HG03432 (cell line): ENCODE measurements at regions not wholly inside any gene's neighbourhood (a gene's known extent, or its start where the extent isn't known, plus 50 kb on each side); places are given as distances from the start of the nearest gene placed in this dataset.

Source experiments
- ATAC-seq: cut with Tn5 transposase; IDR thresholded peaks from one replicate; pipeline ENCODE4 v1.9.1; 2021; ENCODE audit warnings: mild to moderate bottlenecking, moderate library complexity; ENCODE audit not compliant: unreplicated experiment

GRCh38 chr3:168909260-168909659 is 754.3 kb downstream of the MECOM start:
- ATAC-seq, result no peak

GRCh38 chr3:168895419-168895818 is 768.1 kb downstream of the MECOM start:
- no peak for ATAC-seq

GRCh38 chr3:168894214-168894613 is 769.3 kb downstream of the MECOM start:
- ATAC-seq, result no peak

- no peak for ATAC-seq
Observed at GRCh38 chr3:168889666-168890065, 773.8 kb downstream of the MECOM start.

GRCh38 chr3:168888781-168889180 is 774.7 kb downstream of the MECOM start:
- no peak for ATAC-seq

- no peak for ATAC-seq
Observed at GRCh38 chr3:168885028-168885427, 778.5 kb downstream of the MECOM start.

GRCh38 chr3:168884353-168884903 is 779.1 kb downstream of the MECOM start:
- ATAC-seq, result no peak

- ATAC-seq, result no peak
Observed at GRCh38 chr3:168883145-168883544, 780.4 kb downstream of the MECOM start.

- no peak for ATAC-seq
Observed at GRCh38 chr3:168881804-168882203, 781.7 kb downstream of the MECOM start.

GRCh38 chr3:168878655-168879054 is 782.9 kb upstream of the GOLIM4 start:
- peak; percentile 39 for ATAC-seq

- ATAC-seq, result no peak
Observed at GRCh38 chr3:168877899-168878298, 782.2 kb upstream of the GOLIM4 start.

- no peak for ATAC-seq
Observed at GRCh38 chr3:168876346-168877035, 780.8 kb upstream of the GOLIM4 start.

- no peak for ATAC-seq
Observed at GRCh38 chr3:168872826-168873225, 777.1 kb upstream of the GOLIM4 start.

GRCh38 chr3:168870892-168871291 is 775.2 kb upstream of the GOLIM4 start:
- no peak for ATAC-seq

GRCh38 chr3:168865022-168865551 is 769.4 kb upstream of the GOLIM4 start:
- ATAC-seq, result no peak

GRCh38 chr3:168864107-168865021 is 768.6 kb upstream of the GOLIM4 start:
- ATAC-seq, result no peak

- ATAC-seq, result no peak
Observed at GRCh38 chr3:168863561-168863960, 767.8 kb upstream of the GOLIM4 start.

GRCh38 chr3:168862466-168862865 is 766.7 kb upstream of the GOLIM4 start:
- ATAC-seq, result no peak

- ATAC-seq, result no peak
Observed at GRCh38 chr3:168860592-168860991, 764.9 kb upstream of the GOLIM4 start.

- ATAC-seq, result no peak
Observed at GRCh38 chr3:168860028-168860427, 764.3 kb upstream of the GOLIM4 start.

GRCh38 chr3:168859574-168859973 is 763.9 kb upstream of the GOLIM4 start:
- ATAC-seq, result no peak

- no peak for ATAC-seq
Observed at GRCh38 chr3:168859143-168859542, 763.4 kb upstream of the GOLIM4 start.
